ENCODE measurements at regions not wholly inside any gene's neighbourhood (a gene's known extent, or its start where the extent isn't known, plus 50 kb on each side); places are given as distances from the start of the nearest gene placed in this dataset.

DNA sequence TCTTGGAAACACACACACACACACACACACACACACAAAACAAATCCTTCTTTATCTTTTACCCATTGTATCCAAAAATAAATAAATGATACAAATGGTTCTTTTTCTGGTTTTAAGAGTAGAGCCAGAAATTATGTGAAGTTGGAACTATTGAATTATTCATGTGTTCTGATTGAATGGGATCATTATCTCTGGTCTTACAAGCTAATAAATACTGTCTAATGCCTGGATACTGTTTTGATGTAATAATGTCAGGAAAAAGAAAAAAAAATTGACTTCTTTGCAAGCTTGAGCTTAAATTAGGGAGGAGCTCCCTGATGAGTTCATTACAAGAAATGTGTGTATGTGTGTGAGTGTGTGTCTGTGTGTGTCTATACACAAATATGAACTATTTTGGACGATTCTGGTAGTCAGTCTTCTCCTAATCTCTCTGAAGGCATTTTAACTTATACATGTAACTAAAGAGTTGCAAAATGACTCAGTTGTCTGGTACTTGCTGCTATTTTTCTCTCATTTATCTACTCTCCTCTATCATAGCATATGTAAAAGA is 507.2 kb upstream of the AGTR1 start:
- Histone ChIP-seq H3K27me3 (no peaks in the 10 kb centered on the region), H3K36me3 (no peaks in the 10 kb centered on the region), H3K9me3 (no peaks in the 10 kb centered on the region), H3K4me3 (no peak overlapping the region), H3K27ac (no peak overlapping the region), H3K4me1 (no peaks in the 10 kb centered on the region)
- intact Hi-C loops (cut with DNase I) = no loop called here
- no peak for DNase-seq
- no peak for ATAC-seq
- whole genome bisulfite sequencing, 4 donors = 19 to 43% (median 21%) methylated on average over 1 of the region's 1 CpG
- no peak for TF ChIP-seq POLR2A (IDR thresholded peaks at IDR 0.05)
- no peak for TF ChIP-seq CTCF (IDR thresholded peaks at IDR 0.05)

DNA sequence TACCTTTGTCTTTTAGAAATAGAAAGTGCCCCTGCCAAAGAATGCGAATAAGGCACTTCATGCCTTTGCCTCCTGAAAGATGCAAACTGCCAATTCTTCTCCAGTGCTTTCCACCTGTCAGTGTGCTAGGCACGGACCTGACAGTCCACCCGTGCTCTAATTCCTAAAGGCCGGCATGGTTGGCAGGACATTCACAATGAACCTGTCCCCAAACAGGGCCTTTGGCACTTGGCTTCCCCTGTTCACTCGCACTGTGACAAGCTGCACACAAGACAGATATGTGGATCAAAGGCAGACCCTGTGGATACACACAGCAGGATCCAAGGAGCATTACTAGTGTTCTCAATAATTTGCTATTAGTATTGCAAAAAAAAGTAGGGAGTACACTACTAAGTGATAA is 505.7 kb upstream of the AGTR1 start:
- H3K27ac ChIP-seq = no peak overlapping the region
- no peaks in the 10 kb centered on the region for H3K36me3 ChIP-seq
- H3K4me1 ChIP-seq = no peaks in the 10 kb centered on the region
- DNase-seq = no peak
- intact Hi-C loops (cut with DNase I) = no loop called here
- no peaks in the 10 kb centered on the region for H3K27me3 ChIP-seq
- no peak overlapping the region for H3K4me3 ChIP-seq
- whole genome bisulfite sequencing, 4 donors = 74 to 79% (median 76%) methylated on average over 5 of the region's 5 CpGs
- H3K9me3 ChIP-seq = peaks cover 0 to 2% (median 0%) of the 10 kb centered on the region in 12 donors
- TF ChIP-seq POLR2A (IDR thresholded peaks at IDR 0.05) (no peak), CTCF (IDR thresholded peaks at IDR 0.05) (no peak)
- ATAC-seq = no peak

DNA sequence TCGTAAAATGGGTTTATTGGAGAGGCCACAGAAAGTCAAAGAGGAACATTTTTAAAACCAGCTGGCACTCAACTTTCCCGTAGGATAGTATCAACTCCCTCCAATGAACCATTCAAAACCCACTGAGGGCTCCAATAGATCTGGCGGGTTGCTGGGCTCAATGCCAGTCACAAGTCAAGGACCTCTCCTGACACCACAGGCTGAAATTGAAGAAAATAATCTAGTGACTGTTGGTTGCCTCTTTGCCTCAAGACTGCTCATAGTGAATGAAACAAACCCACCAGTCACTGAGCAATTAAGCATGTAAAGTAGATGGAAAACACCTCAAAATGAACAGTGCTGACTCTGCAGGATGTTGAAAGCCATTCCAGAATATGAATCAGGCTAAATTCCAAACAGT is 500.6 kb upstream of the AGTR1 start:
- DNase-seq (no peak), ATAC-seq (no peak)
- Histone ChIP-seq H3K27me3 (no peaks in the 10 kb centered on the region), H3K36me3 (no peaks in the 10 kb centered on the region), H3K4me3 (no peak overlapping the region), H3K27ac (no peak overlapping the region), H3K4me1 (no peaks in the 10 kb centered on the region), H3K9me3 (peaks cover 0 to 2% (median 0%) of the 10 kb centered on the region in 12 donors)
- intact Hi-C loops (cut with DNase I) = no loop called here
- WGBS, 4 donors = 71 to 78% (median 74%) methylated on average over 3 of the region's 3 CpGs
- no peak for TF ChIP-seq CTCF (IDR thresholded peaks at IDR 0.05)
- no peak for TF ChIP-seq POLR2A (IDR thresholded peaks at IDR 0.05)

- 23 to 46% (median 28%) methylated on average over 1 of the region's 1 CpG for WGBS, 4 donors
Observed at GRCh38 chr3:148202386-148202785, 495.3 kb upstream of the AGTR1 start.

More at GRCh38 chr3:148202386-148202785, 495.3 kb upstream of the AGTR1 start:
- ATAC-seq (no peak), DNase-seq (no peak)
- no peaks in the 10 kb centered on the region for H3K36me3 ChIP-seq
- H3K4me3 ChIP-seq = no peak overlapping the region
- H3K9me3 ChIP-seq = no peaks in the 10 kb centered on the region
- TF ChIP-seq CTCF (IDR thresholded peaks at IDR 0.05) (no peak), POLR2A (IDR thresholded peaks at IDR 0.05) (no peak)
- no peaks in the 10 kb centered on the region for H3K4me1 ChIP-seq
- intact Hi-C loops (cut with DNase I) = no loop called here
- no peaks in the 10 kb centered on the region for H3K27me3 ChIP-seq
- H3K27ac ChIP-seq = no peak overlapping the region
